C4-2B (cell line): ENCODE measurements at regions not wholly inside any gene's neighbourhood (a gene's known extent, or its start where the extent isn't known, plus 50 kb on each side); places are given as distances from the start of the nearest gene placed in this dataset.

ENCODE experiments used
- ZFX ChIP-seq: fragments of 450-650 bp; IDR thresholded peaks from 2 replicates; pipeline ENCODE4 v1.6.1; 2017
- TF ChIP-seq, protein P1 (sequence below): fragments of 450-650 bp; conservative IDR thresholded peaks from 2 replicates; pipeline ENCODE4 v1.5.1; 2017; ENCODE audit warnings: mild to moderate bottlenecking

DNA sequence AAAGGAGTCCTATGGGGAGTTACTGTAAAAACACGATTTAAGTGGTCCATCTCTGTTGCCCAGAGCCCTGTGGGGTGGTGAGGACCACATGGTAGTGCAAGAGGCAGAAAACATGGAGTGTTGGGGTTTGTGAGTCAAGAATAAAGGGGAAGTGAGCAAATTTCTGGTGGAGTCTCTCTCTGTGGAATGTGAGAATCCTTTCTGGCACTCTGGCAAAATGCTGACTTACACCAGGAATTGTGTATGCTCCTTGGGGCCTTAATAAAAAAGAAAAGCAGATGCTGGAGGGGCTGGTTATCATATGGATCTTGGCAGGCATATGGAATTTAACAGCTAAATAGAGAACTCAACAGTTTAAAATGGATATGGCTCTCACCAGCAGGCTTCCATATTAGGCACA is 486.0 kb downstream of the TNS3 start:
- TF ChIP-seq, protein P1, sequence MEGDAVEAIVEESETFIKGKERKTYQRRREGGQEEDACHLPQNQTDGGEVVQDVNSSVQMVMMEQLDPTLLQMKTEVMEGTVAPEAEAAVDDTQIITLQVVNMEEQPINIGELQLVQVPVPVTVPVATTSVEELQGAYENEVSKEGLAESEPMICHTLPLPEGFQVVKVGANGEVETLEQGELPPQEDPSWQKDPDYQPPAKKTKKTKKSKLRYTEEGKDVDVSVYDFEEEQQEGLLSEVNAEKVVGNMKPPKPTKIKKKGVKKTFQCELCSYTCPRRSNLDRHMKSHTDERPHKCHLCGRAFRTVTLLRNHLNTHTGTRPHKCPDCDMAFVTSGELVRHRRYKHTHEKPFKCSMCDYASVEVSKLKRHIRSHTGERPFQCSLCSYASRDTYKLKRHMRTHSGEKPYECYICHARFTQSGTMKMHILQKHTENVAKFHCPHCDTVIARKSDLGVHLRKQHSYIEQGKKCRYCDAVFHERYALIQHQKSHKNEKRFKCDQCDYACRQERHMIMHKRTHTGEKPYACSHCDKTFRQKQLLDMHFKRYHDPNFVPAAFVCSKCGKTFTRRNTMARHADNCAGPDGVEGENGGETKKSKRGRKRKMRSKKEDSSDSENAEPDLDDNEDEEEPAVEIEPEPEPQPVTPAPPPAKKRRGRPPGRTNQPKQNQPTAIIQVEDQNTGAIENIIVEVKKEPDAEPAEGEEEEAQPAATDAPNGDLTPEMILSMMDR: no peak
- TF ChIP-seq ZFX: no peak
